GM18498 (cell line): ENCODE measurements at regions not wholly inside any gene's neighbourhood (a gene's known extent, or its start where the extent isn't known, plus 50 kb on each side); places are given as distances from the start of the nearest gene placed in this dataset.
"Not testable (repeated sequence)": the region's sequence is repeated elsewhere in the genome, so short reads cannot be mapped to it uniquely, and the experiment has no call there.

Experiments used
- ATAC-seq: cut with Tn5 transposase; IDR thresholded peaks from one replicate; pipeline ENCODE4 v1.9.1; 2021; ENCODE audit warnings: mild to moderate bottlenecking, moderate library complexity; ENCODE audit not compliant: unreplicated experiment

DNA sequence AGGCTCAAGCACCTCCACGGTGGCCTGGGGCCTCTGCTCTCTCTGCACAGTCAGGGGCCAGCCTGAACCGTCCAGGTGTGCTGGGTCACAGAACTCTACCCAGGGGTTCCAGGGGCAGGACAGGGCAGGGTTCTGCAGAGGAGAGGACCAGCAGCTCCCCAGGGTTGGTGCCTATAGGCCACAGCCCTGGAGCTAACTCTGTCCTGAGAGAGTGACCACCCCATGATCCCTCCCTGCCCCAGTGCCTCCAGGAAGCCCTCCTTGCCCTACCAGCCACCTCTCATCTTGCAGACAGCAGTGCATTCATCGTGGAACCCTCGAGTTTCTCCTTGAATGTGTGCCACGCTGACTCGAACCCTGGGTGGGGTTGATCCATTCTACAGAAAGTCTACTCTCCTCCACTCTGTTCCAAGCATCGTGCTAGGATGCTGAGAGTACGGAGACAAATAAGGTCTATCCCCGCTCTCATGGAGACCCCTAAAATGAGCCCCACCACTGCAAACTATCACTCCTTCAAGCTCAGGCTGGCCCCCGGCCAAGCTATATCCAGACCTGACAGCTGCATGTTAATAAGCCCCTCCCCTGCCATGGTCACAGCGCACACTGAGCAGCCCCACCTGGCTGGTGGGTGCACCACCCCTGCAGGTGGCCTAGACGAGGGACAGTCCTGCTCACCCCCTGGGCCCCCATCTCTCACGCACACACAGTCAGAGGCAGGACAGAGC lies 138.1 kb upstream of the FOXD4L5 start:
- ATAC-seq: not testable (repeated sequence)

- ATAC-seq: not testable (repeated sequence)
Measured at GRCh38 chr9:65421486-65421885, 136.5 kb upstream of the FOXD4L5 start.

- no peak for ATAC-seq
Measured at GRCh38 chr9:65420771-65421170, 135.8 kb upstream of the FOXD4L5 start.

GRCh38 chr9:65418966-65419365 lies 134.0 kb upstream of the FOXD4L5 start:
- ATAC-seq: not testable (repeated sequence)

GRCh38 chr9:65416948-65417347 lies 131.9 kb upstream of the FOXD4L5 start:
- not testable (repeated sequence) for ATAC-seq

DNA sequence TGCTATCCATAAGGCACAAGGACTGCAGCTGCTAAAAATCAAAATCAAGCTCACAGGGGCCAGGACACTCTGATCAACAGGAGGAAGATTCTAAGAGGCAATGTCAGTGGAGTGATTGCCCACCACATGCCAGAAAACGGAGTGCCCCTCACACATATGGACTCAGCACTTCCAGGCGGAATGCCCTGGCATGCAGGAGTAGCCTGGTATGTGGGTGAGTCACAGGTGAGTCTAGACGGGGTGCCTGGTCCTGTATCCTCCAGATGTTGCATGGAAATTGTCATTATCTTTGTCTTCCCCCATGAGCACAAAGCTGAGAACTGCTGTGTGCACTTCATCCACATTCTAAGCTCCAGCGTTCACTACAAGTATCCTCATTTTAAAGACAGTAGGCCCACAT lies 129.2 kb upstream of the FOXD4L5 start:
- not testable (repeated sequence) for ATAC-seq

GRCh38 chr9:65413371-65413770 lies 128.4 kb upstream of the FOXD4L5 start:
- ATAC-seq: not testable (repeated sequence)

- ATAC-seq: no peak
Measured at GRCh38 chr9:65411901-65412300, 126.9 kb upstream of the FOXD4L5 start.

DNA sequence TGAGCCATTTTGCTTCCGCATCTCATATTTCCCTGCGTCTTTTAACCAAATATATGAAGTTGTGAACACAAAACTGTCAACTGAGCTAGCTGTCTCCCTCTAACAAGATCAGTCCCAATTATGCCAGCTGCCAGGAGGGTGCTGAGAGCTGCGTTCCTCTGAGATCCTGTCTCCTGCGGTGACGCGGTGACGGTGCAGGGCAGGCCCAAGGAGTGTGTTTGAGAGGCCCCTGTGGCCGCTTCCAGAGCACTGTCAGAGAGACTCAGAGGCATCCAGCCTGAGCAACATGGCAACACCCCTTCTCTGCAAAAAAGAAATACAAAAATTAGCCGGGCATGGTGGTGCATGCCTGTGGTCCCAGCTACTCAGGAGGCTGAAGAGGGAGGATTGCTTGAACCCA lies 126.3 kb upstream of the FOXD4L5 start:
- ATAC-seq: no peak

DNA sequence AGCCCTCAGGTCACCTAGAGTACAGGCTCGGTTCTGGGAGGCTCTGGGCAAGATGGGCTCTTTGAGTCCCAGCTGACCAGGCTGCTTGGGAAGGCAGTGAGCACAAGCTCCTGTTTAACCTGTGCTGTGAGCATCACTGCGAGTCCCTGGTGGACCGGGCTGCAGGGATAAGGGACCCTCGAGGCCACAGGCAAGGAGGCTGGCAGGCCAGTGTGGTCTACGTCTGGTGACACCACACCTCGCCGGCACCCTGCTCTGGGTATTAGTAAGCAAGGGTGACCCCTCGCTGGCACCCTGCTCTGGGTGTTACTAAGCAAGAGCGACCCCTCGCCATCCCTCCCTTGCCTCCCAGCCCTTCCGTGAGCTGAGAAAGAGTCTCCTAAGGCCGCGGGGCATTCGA lies 125.9 kb upstream of the FOXD4L5 start:
- no peak for ATAC-seq

- ATAC-seq: no peak
Measured at GRCh38 chr9:65409471-65409980, 124.5 kb upstream of the FOXD4L5 start.

DNA sequence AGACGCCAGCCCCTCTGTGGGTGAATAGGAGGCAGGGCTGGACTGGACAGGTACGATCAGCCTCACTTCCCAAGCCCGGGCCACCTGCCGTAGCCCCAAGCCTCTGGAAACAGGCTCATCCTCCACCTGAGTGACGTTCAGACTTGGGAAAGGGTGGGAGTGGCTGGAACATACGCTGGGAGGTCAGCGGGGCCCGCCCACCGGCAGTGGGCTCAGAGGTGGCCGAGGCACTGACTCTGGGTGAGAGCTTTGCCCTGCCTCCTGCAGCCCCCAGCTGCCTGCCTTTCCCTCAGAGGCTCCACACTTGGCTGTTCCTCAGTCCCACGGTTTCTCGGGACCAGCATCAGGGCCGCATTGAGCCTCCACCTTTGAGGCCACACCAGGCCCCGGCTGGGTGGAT lies 123.8 kb upstream of the FOXD4L5 start:
- not testable (repeated sequence) for ATAC-seq

DNA sequence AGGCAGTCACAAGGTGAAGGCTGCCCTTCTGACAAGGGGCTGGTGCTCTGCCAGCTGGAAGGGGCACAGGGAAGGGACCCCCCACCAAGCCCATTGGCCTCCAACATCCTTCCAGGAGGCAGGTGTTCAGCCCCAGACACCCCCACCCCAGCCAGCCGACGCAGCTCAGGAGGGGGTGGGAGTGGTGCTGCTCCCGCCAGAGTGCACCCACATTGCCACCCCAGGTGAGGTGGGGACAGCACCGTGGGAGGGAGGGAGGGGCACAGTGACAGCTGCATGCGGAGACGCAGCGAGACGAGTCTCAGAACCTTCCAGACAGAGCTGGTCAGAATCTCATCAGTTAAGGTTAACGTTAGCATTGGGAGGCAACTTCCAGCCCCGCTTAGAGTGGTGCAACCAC lies 121.6 kb upstream of the FOXD4L5 start:
- not testable (repeated sequence) for ATAC-seq

- not testable (repeated sequence) for ATAC-seq
Measured at GRCh38 chr9:65405766-65406165, 120.8 kb upstream of the FOXD4L5 start.

- ATAC-seq: no peak
Measured at GRCh38 chr9:65405253-65405652, 120.2 kb upstream of the FOXD4L5 start.

DNA sequence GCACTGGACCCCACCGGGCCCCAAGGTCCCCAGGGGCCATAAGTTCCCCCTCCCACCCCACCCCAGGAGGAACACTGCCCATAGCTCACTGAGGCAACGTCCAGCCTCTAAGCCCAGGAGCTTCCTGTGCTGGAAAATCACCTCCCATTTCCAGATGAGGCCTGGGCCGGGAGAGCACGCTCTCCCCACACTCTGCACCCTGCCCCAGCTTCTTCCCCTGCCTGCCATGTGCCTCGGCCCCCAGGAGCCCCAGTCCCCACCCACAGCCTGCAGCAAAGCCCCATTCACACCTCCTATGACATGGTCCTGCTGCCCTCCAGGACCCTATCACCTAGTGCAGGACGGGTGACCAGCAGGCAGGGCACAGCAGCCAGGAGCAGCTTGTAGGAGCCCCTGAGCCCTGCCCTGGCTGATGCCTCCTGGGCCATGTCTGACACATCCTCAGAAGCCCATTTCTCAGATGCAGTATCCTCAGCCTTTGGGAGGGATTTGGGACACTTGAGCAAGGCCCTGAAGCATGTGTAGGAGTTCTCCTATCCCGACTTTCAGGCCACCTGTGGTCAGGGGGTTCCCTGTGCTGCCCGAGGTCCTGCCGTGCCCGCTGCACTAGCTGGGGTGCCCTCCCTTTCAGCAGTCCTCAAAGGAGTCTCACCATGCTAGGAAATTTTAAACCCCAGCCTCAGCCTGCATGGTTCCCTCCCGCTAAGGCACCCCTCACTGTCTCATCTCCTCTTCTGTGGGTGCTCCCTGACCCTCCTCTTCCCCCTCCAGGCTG lies 119.4 kb upstream of the FOXD4L5 start:
- no peak for ATAC-seq

DNA sequence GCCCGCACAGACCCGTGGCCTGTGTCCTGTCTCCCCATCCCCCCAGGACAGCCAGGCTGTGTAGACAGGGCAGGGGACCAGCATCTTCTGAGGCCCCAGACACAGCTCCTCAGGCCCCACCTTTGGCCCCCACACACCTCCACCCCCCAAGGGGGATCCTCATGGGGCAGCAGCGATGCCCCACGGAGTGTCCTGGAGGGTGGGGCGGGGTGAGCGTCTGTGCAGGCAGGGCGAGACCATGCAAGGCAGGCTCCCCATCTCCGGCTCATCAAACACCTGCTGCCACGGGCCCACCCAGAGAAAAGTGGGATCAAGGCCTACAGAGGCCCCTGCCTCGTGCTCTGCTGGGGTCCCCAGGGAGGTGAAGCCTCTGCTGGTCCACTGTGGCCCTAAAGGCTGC lies 118.7 kb upstream of the FOXD4L5 start:
- no peak for ATAC-seq

DNA sequence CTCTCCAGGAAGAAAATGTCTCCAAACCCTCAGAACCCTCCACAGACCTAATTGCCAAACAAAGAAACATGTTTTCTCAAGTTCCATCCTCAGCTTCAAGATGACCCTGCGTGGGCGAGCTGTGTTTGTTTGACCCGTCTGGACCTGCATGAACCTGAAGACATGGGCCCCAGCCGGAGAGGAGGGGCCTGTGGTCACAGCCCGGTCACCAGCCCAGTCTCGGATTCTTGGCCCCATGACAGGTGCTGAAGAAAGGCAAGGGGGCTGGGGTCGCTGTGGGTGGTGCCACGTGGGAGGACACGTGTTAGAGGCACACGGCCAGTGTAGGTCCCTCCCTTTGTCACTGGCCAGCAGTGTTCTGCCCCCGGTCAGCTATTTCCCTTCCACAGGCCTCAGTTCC lies 118.1 kb upstream of the FOXD4L5 start:
- ATAC-seq: not testable (repeated sequence)

DNA sequence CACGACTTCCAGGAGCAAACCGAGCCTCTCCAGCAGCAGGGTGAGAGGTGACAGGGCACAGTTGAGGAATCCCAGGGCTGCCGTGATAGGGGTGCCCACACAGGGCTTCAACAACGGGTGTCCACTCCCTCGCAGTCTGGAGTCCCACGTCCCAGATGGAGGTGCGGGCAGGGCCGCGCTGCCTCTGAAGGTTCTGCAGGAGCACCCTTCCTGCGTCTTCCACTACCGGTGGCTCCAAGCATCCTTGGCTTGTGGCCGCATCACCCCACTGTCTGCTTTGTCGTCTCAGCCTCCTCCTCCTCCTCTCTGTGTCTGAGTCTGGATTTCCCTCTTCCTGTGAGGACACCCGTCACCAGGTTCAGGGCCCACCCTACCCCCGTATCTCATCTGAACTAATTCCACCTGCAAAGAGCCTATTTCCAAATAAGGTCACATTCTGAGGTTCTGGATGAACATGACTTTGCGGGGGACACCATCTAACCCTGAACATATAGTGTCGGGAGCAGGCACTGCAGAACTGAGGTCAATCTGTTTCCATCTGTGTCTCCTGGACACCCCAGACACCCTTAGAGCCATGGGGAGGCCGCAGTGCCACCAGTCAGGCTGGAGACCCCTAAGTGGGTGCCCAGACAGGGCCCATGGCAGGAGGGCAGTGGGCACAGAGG lies 117.3 kb upstream of the FOXD4L5 start:
- ATAC-seq: not testable (repeated sequence)

DNA sequence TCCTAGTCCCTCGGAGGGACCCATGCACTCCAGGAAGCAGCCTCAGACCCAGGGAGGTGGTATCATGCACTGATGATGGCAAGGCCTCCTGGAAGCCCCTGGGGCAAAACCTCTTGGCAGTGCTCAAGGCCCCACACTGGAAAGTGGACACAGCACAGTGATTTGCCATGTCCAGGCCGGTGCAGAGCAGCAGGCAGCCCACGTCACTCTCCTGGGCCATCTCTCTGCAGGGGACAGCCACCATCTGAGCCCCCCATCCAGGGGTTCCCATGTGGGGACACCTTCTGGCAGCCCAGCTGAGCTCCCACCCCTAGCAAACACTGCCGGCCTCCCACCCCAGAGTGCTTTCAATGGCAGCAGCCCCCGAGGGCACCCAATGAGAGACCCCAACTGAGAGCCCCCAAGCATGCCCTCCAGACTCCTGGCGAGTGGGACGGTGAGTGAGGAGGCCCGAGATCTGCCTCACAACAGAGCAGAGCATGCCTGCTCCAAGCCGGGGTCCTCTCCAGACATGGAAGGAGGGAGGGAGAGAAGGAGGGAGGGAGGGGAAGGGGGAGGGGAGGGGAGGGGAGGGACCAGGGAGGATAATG lies 116.5 kb upstream of the FOXD4L5 start:
- not testable (repeated sequence) for ATAC-seq

- no peak for ATAC-seq
Measured at GRCh38 chr9:65400886-65401285, 115.9 kb upstream of the FOXD4L5 start.
